ENCODE measurements at regions not wholly inside any gene's neighbourhood (a gene's known extent, or its start where the extent isn't known, plus 50 kb on each side); places are given as distances from the start of the nearest gene placed in this dataset.

- no peak for TF ChIP-seq CTCF (tag by site-specific recombination; IDR thresholded peaks at IDR 0.05)
- no peak for TF ChIP-seq MZF1 (tag by site-specific recombination; IDR thresholded peaks at IDR 0.05; ENCODE audit: borderline replicate concordance)
- no peak for TF ChIP-seq ZNF23 (tag by site-specific recombination; IDR thresholded peaks at IDR 0.05; ENCODE audit: borderline replicate concordance)
- TF ChIP-seq PRDM1 (tag by site-specific recombination; IDR thresholded peaks at IDR 0.05) = no peak
- no peak for TF ChIP-seq KLF9 (tag by site-specific recombination; IDR thresholded peaks at IDR 0.05; ENCODE audit: low read depth)
- no peak for TF ChIP-seq ZNF843 (tag by site-specific recombination; IDR thresholded peaks at IDR 0.05)
- TF ChIP-seq ZNF449 (tag by site-specific recombination; IDR thresholded peaks at IDR 0.05) = no peak
- TF ChIP-seq ZBTB17 (tag by site-specific recombination; IDR thresholded peaks at IDR 0.05) = no peak
- no peak for TF ChIP-seq TCF7L2 (IDR thresholded peaks at IDR 0.05; ENCODE audit: borderline replicate concordance, low read depth, low read length)
- no peak for TF ChIP-seq REPIN1 (tag by site-specific recombination; IDR thresholded peaks at IDR 0.05; ENCODE audit: low read depth)
- no peak for TF ChIP-seq GLIS2 (tag by site-specific recombination; IDR thresholded peaks at IDR 0.05)
These were observed 89.3 kb upstream of the RET start for GRCh38 chr10:42987575-42987974.

All from HEK293 (cell line).